Upper lobe of left lung (tissue), 4 donors: ENCODE measurements at regions not wholly inside any gene's neighbourhood (a gene's known extent, or its start where the extent isn't known, plus 50 kb on each side); places are given as distances from the start of the nearest gene placed in this dataset.
"Not testable (repeated sequence)": the region's sequence is repeated elsewhere in the genome, so short reads cannot be mapped to it uniquely, and the experiment has no call there.

Experiments
- EP300 ChIP-seq, 4 donors: sonication (generic); formaldehyde crosslinking; IDR thresholded peaks; one replicate each; pipeline ENCODE4 v1.5.1; 2017; ENCODE audit warnings: antibody characterized with exemption in 4 of 4, control low read depth in 2 of 4
- POLR2A ChIP-seq, 4 donors: fragments of 450-650 bp; IDR thresholded peaks; one replicate each; pipeline ENCODE4 v1.5.1; 2016 to 2017; ENCODE audit warnings: antibody characterized with exemption in 4 of 4, mild to moderate bottlenecking in 2 of 4
- POLR2AphosphoS5 ChIP-seq, 2 donors: sonication (generic); formaldehyde crosslinking; IDR thresholded peaks; one replicate each; pipeline ENCODE4 v1.5.1; 2017; ENCODE audit warnings: antibody characterized with exemption in 2 of 2
- TF ChIP-seq, protein P1 (sequence below), 6 experiments: fragments of 450-650 bp in 4 of 6; fragments of 200-600 bp in 2 of 6; sonication (generic) in 2 of 6; IDR thresholded peaks; one replicate each; pipeline ENCODE4 v1.5.1; 2016 to 2019; ENCODE audit warnings: antibody characterized with exemption in 6 of 6

DNA sequence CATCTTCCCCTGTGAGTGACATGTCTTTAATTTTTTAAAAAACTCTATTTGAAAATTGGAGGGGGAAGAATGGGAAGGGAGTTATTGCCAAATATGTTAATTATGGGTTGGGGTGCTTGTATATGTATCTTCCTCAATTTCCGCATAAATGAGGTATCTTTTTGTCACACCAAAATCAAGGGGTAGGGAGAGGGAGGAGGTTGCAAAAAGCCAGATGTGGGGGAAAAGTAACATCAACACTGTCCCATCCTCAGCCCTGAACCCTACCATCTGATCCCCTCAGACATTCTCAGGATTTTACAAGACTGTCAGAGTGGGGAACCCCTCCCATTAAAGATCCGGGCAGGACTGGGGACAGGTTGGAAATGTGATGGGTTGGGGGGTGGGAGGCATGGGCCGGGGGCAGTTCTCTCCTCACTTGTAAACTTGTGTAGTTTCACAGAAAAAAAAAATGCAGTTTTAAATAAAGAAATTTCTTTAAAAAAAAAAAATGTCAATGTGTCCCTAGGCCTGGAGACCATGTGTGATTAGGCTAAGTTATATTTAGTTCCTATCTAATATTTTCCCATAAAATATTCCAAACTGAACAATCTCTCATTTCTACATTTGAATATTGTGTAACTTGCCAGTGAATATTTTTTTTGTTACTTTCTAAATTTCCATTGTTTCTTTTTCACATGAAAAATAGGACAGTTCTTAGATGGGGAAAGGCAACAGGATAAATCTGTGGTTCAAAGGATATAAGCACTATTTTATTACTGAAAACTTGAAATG, 59.4 kb downstream of the CHST2 start:
- TF ChIP-seq, protein P1, sequence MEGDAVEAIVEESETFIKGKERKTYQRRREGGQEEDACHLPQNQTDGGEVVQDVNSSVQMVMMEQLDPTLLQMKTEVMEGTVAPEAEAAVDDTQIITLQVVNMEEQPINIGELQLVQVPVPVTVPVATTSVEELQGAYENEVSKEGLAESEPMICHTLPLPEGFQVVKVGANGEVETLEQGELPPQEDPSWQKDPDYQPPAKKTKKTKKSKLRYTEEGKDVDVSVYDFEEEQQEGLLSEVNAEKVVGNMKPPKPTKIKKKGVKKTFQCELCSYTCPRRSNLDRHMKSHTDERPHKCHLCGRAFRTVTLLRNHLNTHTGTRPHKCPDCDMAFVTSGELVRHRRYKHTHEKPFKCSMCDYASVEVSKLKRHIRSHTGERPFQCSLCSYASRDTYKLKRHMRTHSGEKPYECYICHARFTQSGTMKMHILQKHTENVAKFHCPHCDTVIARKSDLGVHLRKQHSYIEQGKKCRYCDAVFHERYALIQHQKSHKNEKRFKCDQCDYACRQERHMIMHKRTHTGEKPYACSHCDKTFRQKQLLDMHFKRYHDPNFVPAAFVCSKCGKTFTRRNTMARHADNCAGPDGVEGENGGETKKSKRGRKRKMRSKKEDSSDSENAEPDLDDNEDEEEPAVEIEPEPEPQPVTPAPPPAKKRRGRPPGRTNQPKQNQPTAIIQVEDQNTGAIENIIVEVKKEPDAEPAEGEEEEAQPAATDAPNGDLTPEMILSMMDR (IDR thresholded peaks at IDR 0.05): not testable (repeated sequence)
- TF ChIP-seq EP300, POLR2A, POLR2AphosphoS5 (IDR thresholded peaks at IDR 0.05): not testable (repeated sequence)
